Activated CD8-positive, alpha-beta memory T cell treated with anti-CD3 and anti-CD28 coated beads for 48 hours (primary cell): ENCODE measurements at regions not wholly inside any gene's neighbourhood (a gene's known extent, or its start where the extent isn't known, plus 50 kb on each side); places are given as distances from the start of the nearest gene placed in this dataset.

Source experiments
- DNase-seq, 3 experiments: peaks; one replicate each; pipeline ENCODE4 v3.0.0-alpha.2; 2020; ENCODE audit warnings: low read depth in 2 of 3, low spot score in 2 of 3

- DNase-seq, result no peak
These were observed 695.3 kb downstream of the DIAPH3 start for GRCh38 chr13:59468396-59468795.

- DNase-seq, result no peak
These were observed 692.6 kb downstream of the DIAPH3 start for GRCh38 chr13:59471106-59471505.

- DNase-seq, result no peak
These were observed 691.6 kb downstream of the DIAPH3 start for GRCh38 chr13:59472134-59472533.

GRCh38 chr13:59474696-59475095 lies 689.0 kb downstream of the DIAPH3 start:
- no peak for DNase-seq

GRCh38 chr13:59475911-59476310 lies 687.8 kb downstream of the DIAPH3 start:
- DNase-seq, result no peak

GRCh38 chr13:59476366-59476765 lies 687.4 kb downstream of the DIAPH3 start:
- DNase-seq, result no peak

GRCh38 chr13:59477011-59477410 lies 686.7 kb downstream of the DIAPH3 start:
- no peak for DNase-seq

- DNase-seq, result no peak
These were observed 684.8 kb downstream of the DIAPH3 start for GRCh38 chr13:59478908-59479307.

GRCh38 chr13:59479629-59480028 lies 684.1 kb downstream of the DIAPH3 start:
- no peak for DNase-seq

- no peak for DNase-seq
These were observed 683.1 kb downstream of the DIAPH3 start for GRCh38 chr13:59480396-59481259.

- no peak for DNase-seq
These were observed 680.1 kb downstream of the DIAPH3 start for GRCh38 chr13:59483501-59484145.

- DNase-seq, result no peak
These were observed 675.8 kb downstream of the DIAPH3 start for GRCh38 chr13:59487883-59488282.

GRCh38 chr13:59488436-59488835 lies 675.3 kb downstream of the DIAPH3 start:
- no peak for DNase-seq

GRCh38 chr13:59490651-59491050 lies 673.1 kb downstream of the DIAPH3 start:
- no peak for DNase-seq

- no peak for DNase-seq
These were observed 671.6 kb downstream of the DIAPH3 start for GRCh38 chr13:59492030-59492636.

- no peak for DNase-seq
These were observed 670.2 kb downstream of the DIAPH3 start for GRCh38 chr13:59493436-59493965.

GRCh38 chr13:59494151-59494550 lies 669.6 kb downstream of the DIAPH3 start:
- no peak for DNase-seq

- no peak for DNase-seq
These were observed 669.2 kb downstream of the DIAPH3 start for GRCh38 chr13:59494560-59494970.

- DNase-seq, result no peak
These were observed 668.4 kb downstream of the DIAPH3 start for GRCh38 chr13:59495299-59495698.

- no peak for DNase-seq
These were observed 667.7 kb downstream of the DIAPH3 start for GRCh38 chr13:59495936-59496512.

GRCh38 chr13:59497621-59498247 lies 666.0 kb downstream of the DIAPH3 start:
- no peak for DNase-seq
